22Rv1 (cell line): ENCODE measurements at regions not wholly inside any gene's neighbourhood (a gene's known extent, or its start where the extent isn't known, plus 50 kb on each side); places are given as distances from the start of the nearest gene placed in this dataset.

Source experiments
- ZFX ChIP-seq: fragments of 450-650 bp; IDR thresholded peaks from 2 replicates; pipeline ENCODE4 v1.6.1; 2017; ENCODE audit warnings: antibody characterized with exemption, borderline replicate concordance
- TF ChIP-seq, protein P1 (sequence below): fragments of 450-650 bp; IDR thresholded peaks from 2 replicates; pipeline ENCODE4 v1.5.1; 2017; ENCODE audit warnings: mild to moderate bottlenecking

DNA sequence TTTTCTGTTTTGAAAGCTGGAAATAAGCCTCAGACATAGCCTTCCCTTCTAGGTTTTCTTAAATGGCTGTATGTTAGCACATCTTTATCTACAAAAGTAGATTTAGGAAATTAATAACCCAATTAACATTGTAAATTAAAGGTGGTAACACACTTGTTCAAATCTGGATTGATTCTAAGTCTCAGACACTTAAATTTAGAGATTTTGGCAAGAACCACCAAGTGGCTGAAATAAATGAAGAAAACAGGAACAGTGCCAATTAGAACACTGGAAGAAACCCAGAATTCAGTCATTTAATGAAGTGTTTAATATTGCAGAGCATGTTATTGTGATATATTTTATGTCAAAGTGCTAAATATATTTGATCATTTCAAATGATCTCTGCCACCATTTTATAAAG, 628.2 kb downstream of the USP25 start:
- TF ChIP-seq ZFX = no peak
- TF ChIP-seq, protein P1, sequence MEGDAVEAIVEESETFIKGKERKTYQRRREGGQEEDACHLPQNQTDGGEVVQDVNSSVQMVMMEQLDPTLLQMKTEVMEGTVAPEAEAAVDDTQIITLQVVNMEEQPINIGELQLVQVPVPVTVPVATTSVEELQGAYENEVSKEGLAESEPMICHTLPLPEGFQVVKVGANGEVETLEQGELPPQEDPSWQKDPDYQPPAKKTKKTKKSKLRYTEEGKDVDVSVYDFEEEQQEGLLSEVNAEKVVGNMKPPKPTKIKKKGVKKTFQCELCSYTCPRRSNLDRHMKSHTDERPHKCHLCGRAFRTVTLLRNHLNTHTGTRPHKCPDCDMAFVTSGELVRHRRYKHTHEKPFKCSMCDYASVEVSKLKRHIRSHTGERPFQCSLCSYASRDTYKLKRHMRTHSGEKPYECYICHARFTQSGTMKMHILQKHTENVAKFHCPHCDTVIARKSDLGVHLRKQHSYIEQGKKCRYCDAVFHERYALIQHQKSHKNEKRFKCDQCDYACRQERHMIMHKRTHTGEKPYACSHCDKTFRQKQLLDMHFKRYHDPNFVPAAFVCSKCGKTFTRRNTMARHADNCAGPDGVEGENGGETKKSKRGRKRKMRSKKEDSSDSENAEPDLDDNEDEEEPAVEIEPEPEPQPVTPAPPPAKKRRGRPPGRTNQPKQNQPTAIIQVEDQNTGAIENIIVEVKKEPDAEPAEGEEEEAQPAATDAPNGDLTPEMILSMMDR = no peak
